Astrocyte (in vitro differentiated cells and primary cell): ENCODE measurements at regions not wholly inside any gene's neighbourhood (a gene's known extent, or its start where the extent isn't known, plus 50 kb on each side); places are given as distances from the start of the nearest gene placed in this dataset.

Experiments
- EZH2 ChIP-seq: IDR thresholded peaks from 2 replicates; pipeline ENCODE4 v1.6.1; 2012; ENCODE audit warnings: mild to moderate bottlenecking, low read length, inconsistent platforms; ENCODE audit not compliant: insufficient read depth
- TF ChIP-seq, protein P1 (sequence below): IDR thresholded peaks from 2 replicates; pipeline ENCODE4 v1.5.1; 2011; ENCODE audit warnings: low read depth, mild to moderate bottlenecking, inconsistent platforms, low read length, moderate library complexity; ENCODE audit not compliant: insufficient read depth

DNA sequence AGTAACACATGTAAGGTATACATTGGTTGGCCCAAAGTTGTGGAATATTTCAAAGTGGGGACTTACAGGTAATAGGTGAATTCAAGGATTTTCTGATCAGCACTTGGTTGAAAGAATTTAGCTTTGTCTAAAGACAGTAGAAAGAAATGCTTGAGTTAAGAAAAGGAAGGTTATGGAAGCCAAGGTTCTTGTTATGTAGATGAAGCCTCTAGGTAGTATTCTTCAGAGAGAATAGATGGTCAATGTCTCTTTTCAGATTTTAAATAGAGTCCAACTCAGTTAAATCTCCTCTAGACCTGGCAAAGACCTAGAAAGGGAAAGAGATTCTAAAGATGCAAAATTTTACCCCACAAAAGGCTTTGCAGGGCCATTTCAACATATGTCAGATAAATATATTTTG is 157.4 kb downstream of the ANKRD30B start:
- TF ChIP-seq, protein P1, sequence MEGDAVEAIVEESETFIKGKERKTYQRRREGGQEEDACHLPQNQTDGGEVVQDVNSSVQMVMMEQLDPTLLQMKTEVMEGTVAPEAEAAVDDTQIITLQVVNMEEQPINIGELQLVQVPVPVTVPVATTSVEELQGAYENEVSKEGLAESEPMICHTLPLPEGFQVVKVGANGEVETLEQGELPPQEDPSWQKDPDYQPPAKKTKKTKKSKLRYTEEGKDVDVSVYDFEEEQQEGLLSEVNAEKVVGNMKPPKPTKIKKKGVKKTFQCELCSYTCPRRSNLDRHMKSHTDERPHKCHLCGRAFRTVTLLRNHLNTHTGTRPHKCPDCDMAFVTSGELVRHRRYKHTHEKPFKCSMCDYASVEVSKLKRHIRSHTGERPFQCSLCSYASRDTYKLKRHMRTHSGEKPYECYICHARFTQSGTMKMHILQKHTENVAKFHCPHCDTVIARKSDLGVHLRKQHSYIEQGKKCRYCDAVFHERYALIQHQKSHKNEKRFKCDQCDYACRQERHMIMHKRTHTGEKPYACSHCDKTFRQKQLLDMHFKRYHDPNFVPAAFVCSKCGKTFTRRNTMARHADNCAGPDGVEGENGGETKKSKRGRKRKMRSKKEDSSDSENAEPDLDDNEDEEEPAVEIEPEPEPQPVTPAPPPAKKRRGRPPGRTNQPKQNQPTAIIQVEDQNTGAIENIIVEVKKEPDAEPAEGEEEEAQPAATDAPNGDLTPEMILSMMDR = no peak
- no peak for TF ChIP-seq EZH2
